GM12865 (cell line): ENCODE measurements at regions not wholly inside any gene's neighbourhood (a gene's known extent, or its start where the extent isn't known, plus 50 kb on each side); places are given as distances from the start of the nearest gene placed in this dataset.

Experiments
- DNase-seq: peaks from one replicate; pipeline ENCODE4 v3.0.0; 2010; ENCODE audit warnings: low read depth
- H3K4me3 ChIP-seq: 2 replicates; pipeline ENCODE4 v1.5.1; 2011; ENCODE audit warnings: mild to moderate bottlenecking, low read depth, low read length, control low read depth
- CTCF ChIP-seq: IDR thresholded peaks from 2 replicates; pipeline ENCODE4 v1.5.1; 2011; ENCODE audit warnings: low read length, control low read depth, low read depth, inconsistent platforms; ENCODE audit not compliant: insufficient read depth; ENCODE audit errors: missing control alignments

GRCh38 chr3:118097226-118097625 lies 937.4 kb downstream of the IGSF11 start:
- H3K4me3 ChIP-seq = no peak overlapping the region
- no peak for TF ChIP-seq CTCF
- DNase-seq = no peak

- no peak for TF ChIP-seq CTCF
- H3K4me3 ChIP-seq = no peak overlapping the region
- no peak for DNase-seq
These were observed 937.0 kb downstream of the IGSF11 start for GRCh38 chr3:118097660-118098059.

GRCh38 chr3:118098827-118099226 lies 935.8 kb downstream of the IGSF11 start:
- TF ChIP-seq CTCF = no peak
- H3K4me3 ChIP-seq = no peak overlapping the region
- DNase-seq = no peak

- no peak for TF ChIP-seq CTCF
- no peak overlapping the region for H3K4me3 ChIP-seq
- DNase-seq = no peak
These were observed 932.8 kb downstream of the IGSF11 start for GRCh38 chr3:118101891-118102290.

- no peak overlapping the region for H3K4me3 ChIP-seq
- DNase-seq = peak; percentile 5
- TF ChIP-seq CTCF = no peak
These were observed 931.9 kb downstream of the IGSF11 start for GRCh38 chr3:118102737-118103136.

GRCh38 chr3:118108201-118108600 lies 926.4 kb downstream of the IGSF11 start:
- no peak for DNase-seq
- H3K4me3 ChIP-seq = no peak overlapping the region
- TF ChIP-seq CTCF = no peak

- no peak overlapping the region for H3K4me3 ChIP-seq
- TF ChIP-seq CTCF = no peak
These were observed 925.9 kb downstream of the IGSF11 start for GRCh38 chr3:118108769-118109168.

More at GRCh38 chr3:118108769-118109168, 925.9 kb downstream of the IGSF11 start:
- no peak for DNase-seq
